H9 (cell line): ENCODE measurements at regions not wholly inside any gene's neighbourhood (a gene's known extent, or its start where the extent isn't known, plus 50 kb on each side); places are given as distances from the start of the nearest gene placed in this dataset.

Experiments used
- DNase-seq: peaks from one replicate; pipeline ENCODE4 v3.0.0-alpha.2; 2017
- H2AFZ ChIP-seq: one replicate; pipeline ENCODE4 v1.6.1; 2013; ENCODE audit warnings: mild to moderate bottlenecking, low read length, control low read depth, moderate library complexity
- H2AK5ac ChIP-seq: 2 replicates; pipeline ENCODE4 v1.6.1; 2013; ENCODE audit warnings: low read length, control low read depth, mixed read lengths; ENCODE audit not compliant: insufficient read length
- H2BK120ac ChIP-seq: one replicate; pipeline ENCODE4 v1.6.1; 2013; ENCODE audit warnings: low read depth, mild to moderate bottlenecking, low read length, control low read depth, inconsistent platforms; ENCODE audit not compliant: poor library complexity, severe bottlenecking
- H2BK12ac ChIP-seq: 2 replicates; pipeline ENCODE4 v1.6.1; 2013; ENCODE audit warnings: low read length, control low read depth, mixed read lengths, low read depth; ENCODE audit not compliant: insufficient read length
- H2BK15ac ChIP-seq: 2 replicates; pipeline ENCODE4 v1.6.1; 2013; ENCODE audit warnings: low read depth, low read length, control low read depth
- H2BK20ac ChIP-seq: one replicate; pipeline ENCODE4 v1.6.1; 2013; ENCODE audit warnings: low read depth, mild to moderate bottlenecking, low read length, control low read depth, inconsistent platforms; ENCODE audit not compliant: poor library complexity, severe bottlenecking
- H2BK5ac ChIP-seq: 2 replicates; pipeline ENCODE4 v1.6.1; 2013; ENCODE audit warnings: low read length, control low read depth, mixed read lengths; ENCODE audit not compliant: insufficient read length
- H3K14ac ChIP-seq: 2 replicates; pipeline ENCODE4 v1.6.1; 2013; ENCODE audit warnings: low read length, control low read depth; ENCODE audit not compliant: insufficient read depth
- H3K18ac ChIP-seq: 2 replicates; pipeline ENCODE4 v1.6.1; 2013; ENCODE audit warnings: low read depth, mild to moderate bottlenecking, mixed read lengths, low read length, control low read depth; ENCODE audit not compliant: insufficient read length
- H3K23ac ChIP-seq: 2 replicates; pipeline ENCODE4 v1.6.1; 2013; ENCODE audit warnings: low read length, control low read depth, mixed read lengths, low read depth; ENCODE audit not compliant: insufficient read length
- H3K23me2 ChIP-seq: 2 replicates; pipeline ENCODE4 v1.6.1; 2013; ENCODE audit warnings: low read depth, mild to moderate bottlenecking, mixed read lengths, low read length, control low read depth; ENCODE audit not compliant: insufficient read length, poor library complexity, severe bottlenecking
- H3K27ac ChIP-seq: 2 replicates; pipeline ENCODE4 v1.5.1; 2013; ENCODE audit warnings: low read length, control low read depth, mixed read lengths, low read depth; ENCODE audit not compliant: insufficient read length
- H3K27me3 ChIP-seq: 2 replicates; pipeline ENCODE4 v1.6.1; 2013; ENCODE audit warnings: low read length, control low read depth, inconsistent platforms; ENCODE audit not compliant: insufficient read depth
- H3K4ac ChIP-seq: 2 replicates; pipeline ENCODE4 v1.6.1; 2013; ENCODE audit warnings: low read depth, mild to moderate bottlenecking, control low read depth, inconsistent platforms, low read length, moderate library complexity
- H3K4me1 ChIP-seq: 2 replicates; pipeline ENCODE4 v1.6.1; 2013; ENCODE audit warnings: low read length, control low read depth, inconsistent platforms; ENCODE audit not compliant: insufficient read depth
- H3K4me2 ChIP-seq: 2 replicates; pipeline ENCODE4 v1.6.1; 2013; ENCODE audit warnings: low read length, control low read depth, mixed read lengths; ENCODE audit not compliant: insufficient read length, insufficient read depth
- H3K56ac ChIP-seq: 2 replicates; pipeline ENCODE4 v1.6.1; 2013; ENCODE audit warnings: low read depth, mild to moderate bottlenecking, mixed read lengths, low read length, control low read depth; ENCODE audit not compliant: insufficient read length
- H3K79me1 ChIP-seq: 2 replicates; pipeline ENCODE4 v1.6.1; 2013; ENCODE audit warnings: low read depth, mild to moderate bottlenecking, moderate library complexity, low read length, control low read depth, inconsistent platforms; ENCODE audit not compliant: insufficient read depth, poor library complexity, severe bottlenecking
- H3K79me2 ChIP-seq: 2 replicates; pipeline ENCODE4 v1.6.1; 2013; ENCODE audit warnings: low read length, control low read depth, inconsistent platforms; ENCODE audit not compliant: insufficient read depth
- H3K9ac ChIP-seq: 2 replicates; pipeline ENCODE4 v1.6.1; 2013; ENCODE audit warnings: low read length, control low read depth, mixed read lengths; ENCODE audit not compliant: insufficient read length; ENCODE audit errors: extremely low read depth
- H3K9me3 ChIP-seq: one replicate; pipeline ENCODE4 v1.6.1; 2013; ENCODE audit warnings: low read depth, low read length, inconsistent platforms; ENCODE audit not compliant: control insufficient read depth
- H3T11ph ChIP-seq: one replicate; pipeline ENCODE4 v1.6.1; 2013; ENCODE audit warnings: mild to moderate bottlenecking, low read length, control low read depth, inconsistent platforms
- H4K20me1 ChIP-seq: one replicate; pipeline ENCODE4 v1.6.1; 2013; ENCODE audit not compliant: control insufficient read depth, insufficient read length, insufficient read depth
- H4K5ac ChIP-seq: 2 replicates; pipeline ENCODE4 v1.6.1; 2013; ENCODE audit warnings: low read depth, mild to moderate bottlenecking, mixed read lengths, low read length, control low read depth; ENCODE audit not compliant: insufficient read length
- H4K8ac ChIP-seq: replicated peaks from 2 replicates; pipeline ENCODE4 v1.6.1; 2013; ENCODE audit warnings: low read length, control low read depth, mixed read lengths, low read depth; ENCODE audit not compliant: insufficient read length
- H4K91ac ChIP-seq: 2 replicates; pipeline ENCODE4 v1.6.1; 2013; ENCODE audit warnings: low read depth, mild to moderate bottlenecking, moderate library complexity, mixed read lengths, low read length, control low read depth; ENCODE audit not compliant: insufficient read length
- H3K27ac Mint-ChIP-seq, 3 experiments: 2 replicates in 2 of 3; 3 replicates in 1 of 3; pipeline ENCODE4 v1.8.0; 2020 to 2021; ENCODE audit warnings: mixed read lengths in 3 of 3, mild to moderate bottlenecking in 1 of 3, moderate library complexity in 1 of 3
- H3K27me3 Mint-ChIP-seq: 2 replicates; pipeline ENCODE4 v1.8.0; 2021; ENCODE audit warnings: low read depth, mild to moderate bottlenecking, moderate library complexity, mixed read lengths
- H3K36me3 Mint-ChIP-seq, 3 experiments: 2 replicates in 2 of 3; 3 replicates in 1 of 3; pipeline ENCODE4 v1.8.0; 2020 to 2021; ENCODE audit warnings: low read depth in 3 of 3, mixed read lengths in 3 of 3; ENCODE audit not compliant: insufficient read depth in 1 of 3
- H3K4me1 Mint-ChIP-seq, 2 experiments: 2 replicates each; pipeline ENCODE4 v1.8.0; 2020; ENCODE audit warnings: mixed read lengths in 2 of 2
- H3K4me3 Mint-ChIP-seq, 2 experiments: 2 replicates in 1 of 2; 3 replicates in 1 of 2; pipeline ENCODE4 v1.8.0; 2020 to 2021; ENCODE audit warnings: mild to moderate bottlenecking in 2 of 2, mixed read lengths in 2 of 2, moderate library complexity in 1 of 2
- H3K9me3 Mint-ChIP-seq, 2 experiments: 2 replicates in 1 of 2; 3 replicates in 1 of 2; pipeline ENCODE4 v1.8.0; 2020; ENCODE audit warnings: mild to moderate bottlenecking in 2 of 2, mixed read lengths in 2 of 2, moderate library complexity in 1 of 2
- CTCF ChIP-seq: fragments of 200-600 bp; sonication (generic); conservative IDR thresholded peaks from 3 replicates; pipeline ENCODE4 v1.8.0; 2021; ENCODE audit warnings: antibody characterized with exemption, mild to moderate bottlenecking
- WGBS: extraction: QIAGEN DNeasy Blood & Tissue Kit; methylation state at CpG from one replicate; pipeline ENCODE4 v1.1.7; 2013; ENCODE audit warnings: missing lambda C conversion rate, low lambda C conversion rate, mixed read lengths; ENCODE audit not compliant: insufficient read length; ENCODE audit errors: extremely low coverage; 5-methylcytosine and 5-hydroxymethylcytosine counted together

DNA sequence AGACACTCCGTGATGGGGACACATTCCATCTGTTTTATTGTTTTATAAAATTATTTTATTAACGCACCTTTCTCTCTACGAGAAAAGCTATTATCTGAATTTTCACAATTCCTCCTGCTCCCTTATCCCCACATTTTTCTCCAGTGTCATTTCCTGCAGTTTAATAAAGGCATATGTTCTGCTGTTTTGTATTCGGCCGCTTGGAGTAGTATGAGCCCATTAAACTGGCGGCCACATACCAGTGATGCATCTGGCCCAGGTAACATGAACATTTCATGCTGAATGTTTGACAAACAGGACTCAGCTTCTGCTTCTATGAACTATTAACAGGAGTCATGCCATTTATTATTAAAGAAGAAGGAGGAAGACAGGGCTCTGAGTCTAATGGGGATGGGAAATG is 511.0 kb downstream of the TMEM121 start:
- H3K27ac ChIP-seq: no peak overlapping the region

More for the DNA sequence above, 511.0 kb downstream of the TMEM121 start:
- H2AFZ ChIP-seq: no peak overlapping the region
- no peaks in the 10 kb centered on the region for H3K27me3 ChIP-seq
- H3K27me3 Mint-ChIP-seq: no peaks in the 10 kb centered on the region; the same call in 1 of the 2 replicates
- no peak overlapping the region for H3T11ph ChIP-seq
- H2BK20ac ChIP-seq: no peak overlapping the region
- H3K9ac ChIP-seq: no peak overlapping the region
- no peak overlapping the region for H3K23ac ChIP-seq
- H3K9me3 ChIP-seq: peaks cover 78% of the 10 kb centered on the region
- no peaks in the 10 kb centered on the region for H3K4me1 Mint-ChIP-seq
- H3K9me3 Mint-ChIP-seq: peaks cover 86 to 92% of the 10 kb centered on the region in 2 experiments
- H4K8ac ChIP-seq: no peak overlapping the region
- H3K14ac ChIP-seq: no peak overlapping the region
- H3K56ac ChIP-seq: no peak overlapping the region
- H3K36me3 Mint-ChIP-seq: peaks cover 4 to 34% (median 8%) of the 10 kb centered on the region in 3 experiments; a peak in 6 of 7 replicates
- no peak for DNase-seq
- WGBS: no CpG with 5 or more reads among the region's 6 CpGs
- no peaks in the 10 kb centered on the region for H3K23me2 ChIP-seq
- H4K5ac ChIP-seq: no peak overlapping the region
- no peaks in the 10 kb centered on the region for H3K79me1 ChIP-seq
- H2AK5ac ChIP-seq: no peak overlapping the region
- H2BK120ac ChIP-seq: no peak overlapping the region
- no peak overlapping the region for H2BK15ac ChIP-seq
- H3K4me3 Mint-ChIP-seq: no peak overlapping the region
- no peak overlapping the region for H3K4me2 ChIP-seq
- no peaks in the 10 kb centered on the region for H3K79me2 ChIP-seq
- no peak overlapping the region for H3K4ac ChIP-seq
- no peak overlapping the region for H4K91ac ChIP-seq
- H3K4me1 ChIP-seq: no peaks in the 10 kb centered on the region
- H2BK5ac ChIP-seq: no peak overlapping the region
- no peak overlapping the region for H3K27ac Mint-ChIP-seq
- H3K18ac ChIP-seq: no peak overlapping the region
- no peaks in the 10 kb centered on the region for H4K20me1 ChIP-seq
- TF ChIP-seq CTCF: no peak
- no peak overlapping the region for H2BK12ac ChIP-seq
